ENCODE measurements at regions not wholly inside any gene's neighbourhood (a gene's known extent, or its start where the extent isn't known, plus 50 kb on each side); places are given as distances from the start of the nearest gene placed in this dataset.

DNA sequence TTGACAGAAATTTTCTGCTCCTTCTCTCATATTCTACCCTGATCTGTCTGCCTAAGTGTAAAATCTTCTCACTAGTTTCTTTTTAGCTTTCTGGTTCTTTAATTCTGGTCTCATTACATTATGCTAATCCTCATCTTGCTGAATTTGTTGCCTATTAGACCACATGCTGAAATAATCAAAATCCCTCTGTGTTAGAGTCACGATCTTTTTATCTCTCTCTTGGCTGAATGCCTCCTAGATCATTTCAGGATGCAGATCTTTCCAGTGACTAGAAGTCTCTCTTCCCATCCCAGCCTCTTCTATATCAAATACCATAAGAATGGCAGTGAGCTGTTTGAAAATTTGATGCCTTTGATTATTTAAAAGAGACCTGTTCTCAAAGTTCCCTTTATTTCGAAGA, 661.9 kb downstream of the SORCS1 start:
- Histone ChIP-seq H3K4me1 (no peaks in the 10 kb centered on the region), H3K4me3 (no peak overlapping the region), H3K9me3 (peaks cover 0 to 12% (median 0%) of the 10 kb centered on the region in 8 donors), H3K36me3 (no peaks in the 10 kb centered on the region), H3K27ac (no peak overlapping the region), H3K27me3 (replicated peaks in 1 of 7) (no peaks in the 10 kb centered on the region)
- intact Hi-C loops (cut with DNase I; ENCODE audit: low total_unique reads) = no loop called here
- TF ChIP-seq POLR2A (IDR thresholded peaks at IDR 0.05) (no peak), POLR2AphosphoS5 (IDR thresholded peaks at IDR 0.05) (no peak)
- TF ChIP-seq, protein P1, sequence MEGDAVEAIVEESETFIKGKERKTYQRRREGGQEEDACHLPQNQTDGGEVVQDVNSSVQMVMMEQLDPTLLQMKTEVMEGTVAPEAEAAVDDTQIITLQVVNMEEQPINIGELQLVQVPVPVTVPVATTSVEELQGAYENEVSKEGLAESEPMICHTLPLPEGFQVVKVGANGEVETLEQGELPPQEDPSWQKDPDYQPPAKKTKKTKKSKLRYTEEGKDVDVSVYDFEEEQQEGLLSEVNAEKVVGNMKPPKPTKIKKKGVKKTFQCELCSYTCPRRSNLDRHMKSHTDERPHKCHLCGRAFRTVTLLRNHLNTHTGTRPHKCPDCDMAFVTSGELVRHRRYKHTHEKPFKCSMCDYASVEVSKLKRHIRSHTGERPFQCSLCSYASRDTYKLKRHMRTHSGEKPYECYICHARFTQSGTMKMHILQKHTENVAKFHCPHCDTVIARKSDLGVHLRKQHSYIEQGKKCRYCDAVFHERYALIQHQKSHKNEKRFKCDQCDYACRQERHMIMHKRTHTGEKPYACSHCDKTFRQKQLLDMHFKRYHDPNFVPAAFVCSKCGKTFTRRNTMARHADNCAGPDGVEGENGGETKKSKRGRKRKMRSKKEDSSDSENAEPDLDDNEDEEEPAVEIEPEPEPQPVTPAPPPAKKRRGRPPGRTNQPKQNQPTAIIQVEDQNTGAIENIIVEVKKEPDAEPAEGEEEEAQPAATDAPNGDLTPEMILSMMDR (IDR thresholded peaks at IDR 0.05 in 8 of 11, conservative IDR thresholded peaks at IDR 0.05 in 3 of 11) = no peak
- 67 to 83% (median 72%) methylated on average over 2 of the region's 2 CpGs for WGBS, 5 donors
- DNase-seq = no peak

DNA sequence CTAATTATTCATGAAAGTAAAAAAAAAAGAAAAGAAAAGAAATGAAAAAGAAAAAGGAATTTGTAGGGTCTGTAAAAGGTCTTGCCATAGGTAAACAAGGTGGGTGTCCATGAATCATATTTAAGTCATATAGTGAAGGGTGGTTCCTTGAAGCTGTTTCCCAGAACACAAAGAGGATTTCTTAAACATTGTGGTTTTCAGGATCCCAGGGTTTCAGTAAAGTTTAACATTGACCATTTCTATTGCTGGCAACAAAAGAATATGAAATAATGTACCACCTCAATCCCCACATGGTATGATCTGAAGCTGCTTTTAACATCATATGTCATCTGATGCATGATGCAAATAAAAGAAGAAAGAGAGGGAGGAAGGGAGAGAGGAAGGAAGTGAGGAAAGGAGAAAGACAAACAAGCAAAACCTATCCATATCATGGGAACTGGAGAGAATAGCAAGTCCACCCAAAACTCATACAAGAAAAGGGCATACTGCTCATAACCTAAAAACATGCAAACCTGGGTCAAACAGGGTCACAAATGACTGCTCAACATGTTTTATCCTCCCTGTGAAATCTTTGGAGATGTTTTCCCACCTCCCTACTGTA, 663.5 kb downstream of the SORCS1 start:
- Histone ChIP-seq H3K4me1 (no peaks in the 10 kb centered on the region), H3K4me3 (no peak overlapping the region), H3K27ac (no peak overlapping the region), H3K36me3 (no peaks in the 10 kb centered on the region), H3K9me3 (peaks cover 0 to 11% (median 0%) of the 10 kb centered on the region in 8 donors), H3K27me3 (replicated peaks in 1 of 7) (no peaks in the 10 kb centered on the region)
- no peak for TF ChIP-seq POLR2A (IDR thresholded peaks at IDR 0.05)
- TF ChIP-seq POLR2AphosphoS5 (IDR thresholded peaks at IDR 0.05) = no peak
- TF ChIP-seq, protein P1 (IDR thresholded peaks at IDR 0.05 in 8 of 11, conservative IDR thresholded peaks at IDR 0.05 in 3 of 11) = no peak
- intact Hi-C loops (cut with DNase I; ENCODE audit: low total_unique reads) = no loop called here
- no peak for DNase-seq

DNA sequence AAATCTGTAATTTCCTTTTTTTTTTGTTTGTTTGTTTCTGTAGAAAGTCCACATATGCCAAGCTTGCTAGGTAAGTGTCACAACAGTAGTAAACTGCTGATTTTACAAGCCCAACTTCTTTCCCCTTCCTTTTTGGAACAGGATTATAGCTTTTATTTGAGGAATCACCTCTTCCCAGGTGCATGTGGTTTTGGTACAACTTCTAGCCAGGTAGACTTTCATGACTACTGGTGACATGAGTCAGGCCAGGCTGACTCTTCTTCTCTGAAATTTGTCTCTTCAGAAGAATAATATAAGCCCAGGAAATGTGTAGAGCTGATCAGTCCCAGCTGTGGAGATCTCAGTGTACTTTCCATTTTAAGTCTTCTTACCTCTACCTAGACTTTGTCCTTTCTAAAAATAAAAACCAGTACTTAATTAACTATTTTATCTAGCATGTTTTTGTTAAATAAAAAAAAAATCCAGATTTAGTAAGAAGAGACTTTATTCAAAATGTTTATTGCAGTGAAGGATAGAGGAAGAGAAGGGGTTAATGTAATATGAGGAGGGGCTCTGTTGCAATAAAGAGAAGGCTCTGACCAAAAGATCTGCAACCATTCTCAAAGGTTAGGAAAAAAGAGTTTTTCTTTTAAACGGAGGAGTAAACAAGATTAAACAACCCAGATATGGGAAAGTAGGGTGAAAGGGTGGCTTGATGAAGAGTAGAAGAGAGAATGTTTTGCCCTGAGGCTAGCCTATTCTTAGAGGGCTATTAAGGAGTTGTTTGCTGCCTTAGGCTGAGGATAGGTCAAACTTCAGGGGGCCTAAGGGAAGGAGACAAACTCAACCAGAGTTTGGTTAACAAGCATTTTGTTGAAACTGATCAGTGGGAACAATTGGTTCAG, 664.2 kb downstream of the SORCS1 start:
- intact Hi-C loops (cut with DNase I; ENCODE audit: low total_unique reads) = no loop called here
- 41 to 53% (median 47%) methylated on average over 1 of the region's 1 CpG for WGBS, 5 donors
- TF ChIP-seq, protein P1 (IDR thresholded peaks at IDR 0.05 in 8 of 11, conservative IDR thresholded peaks at IDR 0.05 in 3 of 11) = no peak
- no peak for TF ChIP-seq POLR2AphosphoS5 (IDR thresholded peaks at IDR 0.05)
- TF ChIP-seq POLR2A (IDR thresholded peaks at IDR 0.05) = no peak
- Histone ChIP-seq H3K4me1 (no peaks in the 10 kb centered on the region), H3K27me3 (replicated peaks in 1 of 7) (no peaks in the 10 kb centered on the region), H3K9me3 (peaks cover 0 to 7% (median 0%) of the 10 kb centered on the region in 8 donors), H3K4me3 (no peak overlapping the region), H3K36me3 (no peaks in the 10 kb centered on the region), H3K27ac (no peak overlapping the region)
- no peak for DNase-seq

DNA sequence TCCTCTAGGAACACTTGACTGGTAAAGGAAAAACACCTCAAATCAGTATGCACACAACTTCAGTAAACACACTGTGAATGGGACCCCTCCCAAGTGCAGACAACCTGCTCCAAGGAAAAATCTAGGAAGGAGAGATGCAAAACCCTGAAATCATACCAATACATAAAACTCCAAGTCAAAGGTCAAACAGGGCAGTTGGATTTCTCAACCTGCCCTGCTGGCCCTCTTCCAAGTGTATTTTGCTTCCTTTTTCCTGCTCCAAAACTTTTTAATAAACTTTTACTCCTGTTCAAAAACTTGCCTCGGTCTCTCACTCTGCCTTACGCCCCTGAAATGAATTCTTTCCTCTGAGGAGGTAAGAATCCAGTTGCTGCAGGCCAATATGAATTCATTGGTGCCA, 665.1 kb downstream of the SORCS1 start:
- no peaks in the 10 kb centered on the region for H3K27me3 ChIP-seq (replicated peaks in 1 of 7)
- H3K9me3 ChIP-seq = peaks cover 0 to 7% (median 0%) of the 10 kb centered on the region in 8 donors
- no peaks in the 10 kb centered on the region for H3K36me3 ChIP-seq
- intact Hi-C loops (cut with DNase I; ENCODE audit: low total_unique reads) = no loop called here
- 72 to 89% (median 79%) methylated on average over 2 of the region's 2 CpGs for WGBS, 5 donors
- H3K4me1 ChIP-seq = no peaks in the 10 kb centered on the region
- no peak overlapping the region for H3K27ac ChIP-seq
- TF ChIP-seq, protein P1 (IDR thresholded peaks at IDR 0.05 in 8 of 11, conservative IDR thresholded peaks at IDR 0.05 in 3 of 11) = no peak
- no peak for TF ChIP-seq POLR2A (IDR thresholded peaks at IDR 0.05)
- no peak for TF ChIP-seq POLR2AphosphoS5 (IDR thresholded peaks at IDR 0.05)
- H3K4me3 ChIP-seq = no peak overlapping the region
- DNase-seq = no peak

Data from spleen (tissue), 11 donors.